ENCODE measurements at regions not wholly inside any gene's neighbourhood (a gene's known extent, or its start where the extent isn't known, plus 50 kb on each side); places are given as distances from the start of the nearest gene placed in this dataset.

DNA sequence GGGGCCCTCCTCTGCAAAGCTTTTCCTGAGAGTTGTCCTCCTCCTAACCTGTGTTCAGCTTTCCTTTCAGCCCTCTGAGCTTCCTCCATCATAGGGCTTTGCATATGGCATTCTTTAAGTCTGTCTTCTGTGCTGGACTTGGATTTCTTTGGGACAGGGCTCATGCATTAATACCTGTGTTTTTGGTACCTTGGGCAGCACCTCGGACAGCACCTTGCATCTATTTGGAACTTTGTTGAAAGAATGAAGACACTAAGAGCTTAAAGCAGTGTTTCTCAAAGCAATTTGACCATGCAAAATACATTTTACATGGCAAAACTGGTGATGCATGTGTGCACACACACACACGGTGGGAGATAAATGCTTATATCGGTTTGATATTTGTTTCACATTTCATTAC lies 115.0 kb upstream of the SRRM4 start:
- no peak for TF ChIP-seq POLR2A (IDR thresholded peaks at IDR 0.05; ENCODE audit: insufficient read depth in 1 of 2, low read depth in 2 of 2, low read length in 2 of 2)
- TF ChIP-seq NFYB (CRISPR knock-in tag; IDR thresholded peaks at IDR 0.05): no peak
- no peak for TF ChIP-seq TAF1 (CRISPR knock-in tag; IDR thresholded peaks at IDR 0.05)
- no peak for TF ChIP-seq NFIC (IDR thresholded peaks at IDR 0.05; ENCODE audit: low read length)
- no peak for TF ChIP-seq ZNF446 (CRISPR knock-in tag; IDR thresholded peaks at IDR 0.05)
- TF ChIP-seq, protein P1, sequence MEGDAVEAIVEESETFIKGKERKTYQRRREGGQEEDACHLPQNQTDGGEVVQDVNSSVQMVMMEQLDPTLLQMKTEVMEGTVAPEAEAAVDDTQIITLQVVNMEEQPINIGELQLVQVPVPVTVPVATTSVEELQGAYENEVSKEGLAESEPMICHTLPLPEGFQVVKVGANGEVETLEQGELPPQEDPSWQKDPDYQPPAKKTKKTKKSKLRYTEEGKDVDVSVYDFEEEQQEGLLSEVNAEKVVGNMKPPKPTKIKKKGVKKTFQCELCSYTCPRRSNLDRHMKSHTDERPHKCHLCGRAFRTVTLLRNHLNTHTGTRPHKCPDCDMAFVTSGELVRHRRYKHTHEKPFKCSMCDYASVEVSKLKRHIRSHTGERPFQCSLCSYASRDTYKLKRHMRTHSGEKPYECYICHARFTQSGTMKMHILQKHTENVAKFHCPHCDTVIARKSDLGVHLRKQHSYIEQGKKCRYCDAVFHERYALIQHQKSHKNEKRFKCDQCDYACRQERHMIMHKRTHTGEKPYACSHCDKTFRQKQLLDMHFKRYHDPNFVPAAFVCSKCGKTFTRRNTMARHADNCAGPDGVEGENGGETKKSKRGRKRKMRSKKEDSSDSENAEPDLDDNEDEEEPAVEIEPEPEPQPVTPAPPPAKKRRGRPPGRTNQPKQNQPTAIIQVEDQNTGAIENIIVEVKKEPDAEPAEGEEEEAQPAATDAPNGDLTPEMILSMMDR (CRISPR knock-in tag; IDR thresholded peaks at IDR 0.05): no peak
- TF ChIP-seq, protein P2, sequence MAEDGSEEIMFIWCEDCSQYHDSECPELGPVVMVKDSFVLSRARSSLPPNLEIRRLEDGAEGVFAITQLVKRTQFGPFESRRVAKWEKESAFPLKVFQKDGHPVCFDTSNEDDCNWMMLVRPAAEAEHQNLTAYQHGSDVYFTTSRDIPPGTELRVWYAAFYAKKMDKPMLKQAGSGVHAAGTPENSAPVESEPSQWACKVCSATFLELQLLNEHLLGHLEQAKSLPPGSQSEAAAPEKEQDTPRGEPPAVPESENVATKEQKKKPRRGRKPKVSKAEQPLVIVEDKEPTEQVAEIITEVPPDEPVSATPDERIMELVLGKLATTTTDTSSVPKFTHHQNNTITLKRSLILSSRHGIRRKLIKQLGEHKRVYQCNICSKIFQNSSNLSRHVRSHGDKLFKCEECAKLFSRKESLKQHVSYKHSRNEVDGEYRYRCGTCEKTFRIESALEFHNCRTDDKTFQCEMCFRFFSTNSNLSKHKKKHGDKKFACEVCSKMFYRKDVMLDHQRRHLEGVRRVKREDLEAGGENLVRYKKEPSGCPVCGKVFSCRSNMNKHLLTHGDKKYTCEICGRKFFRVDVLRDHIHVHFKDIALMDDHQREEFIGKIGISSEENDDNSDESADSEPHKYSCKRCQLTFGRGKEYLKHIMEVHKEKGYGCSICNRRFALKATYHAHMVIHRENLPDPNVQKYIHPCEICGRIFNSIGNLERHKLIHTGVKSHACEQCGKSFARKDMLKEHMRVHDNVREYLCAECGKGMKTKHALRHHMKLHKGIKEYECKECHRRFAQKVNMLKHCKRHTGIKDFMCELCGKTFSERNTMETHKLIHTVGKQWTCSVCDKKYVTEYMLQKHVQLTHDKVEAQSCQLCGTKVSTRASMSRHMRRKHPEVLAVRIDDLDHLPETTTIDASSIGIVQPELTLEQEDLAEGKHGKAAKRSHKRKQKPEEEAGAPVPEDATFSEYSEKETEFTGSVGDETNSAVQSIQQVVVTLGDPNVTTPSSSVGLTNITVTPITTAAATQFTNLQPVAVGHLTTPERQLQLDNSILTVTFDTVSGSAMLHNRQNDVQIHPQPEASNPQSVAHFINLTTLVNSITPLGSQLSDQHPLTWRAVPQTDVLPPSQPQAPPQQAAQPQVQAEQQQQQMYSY (CRISPR knock-in tag; IDR thresholded peaks at IDR 0.05): no peak
- TF ChIP-seq RAD21 (CRISPR knock-in tag; IDR thresholded peaks at IDR 0.05): no peak
- TF ChIP-seq, protein P3, sequence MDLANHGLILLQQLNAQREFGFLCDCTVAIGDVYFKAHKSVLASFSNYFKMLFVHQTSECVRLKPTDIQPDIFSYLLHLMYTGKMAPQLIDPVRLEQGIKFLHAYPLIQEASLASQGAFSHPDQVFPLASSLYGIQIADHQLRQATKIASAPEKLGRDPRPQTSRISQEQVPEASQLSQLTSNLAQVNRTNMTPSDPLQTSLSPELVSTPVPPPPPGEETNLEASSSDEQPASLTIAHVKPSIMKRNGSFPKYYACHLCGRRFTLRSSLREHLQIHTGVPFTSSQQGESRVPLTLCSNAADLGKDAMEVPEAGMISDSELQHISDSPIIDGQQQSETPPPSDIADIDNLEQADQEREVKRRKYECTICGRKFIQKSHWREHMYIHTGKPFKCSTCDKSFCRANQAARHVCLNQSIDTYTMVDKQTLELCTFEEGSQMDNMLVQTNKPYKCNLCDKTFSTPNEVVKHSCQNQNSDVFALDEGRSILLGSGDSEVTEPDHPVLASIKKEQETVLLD (CRISPR knock-in tag; IDR thresholded peaks at IDR 0.05; ENCODE audit: low read depth): no peak
- TF ChIP-seq ELF4 (CRISPR knock-in tag; IDR thresholded peaks at IDR 0.05; ENCODE audit: borderline replicate concordance): no peak
- no peak for TF ChIP-seq CREB1 (IDR thresholded peaks at IDR 0.05)
- no peak for TF ChIP-seq CREB1 (CRISPR knock-in tag; IDR thresholded peaks at IDR 0.05)
